GM06990 (cell line): ENCODE measurements at regions not wholly inside any gene's neighbourhood (a gene's known extent, or its start where the extent isn't known, plus 50 kb on each side); places are given as distances from the start of the nearest gene placed in this dataset.

Experiments used
- DNase-seq: peaks from one replicate; pipeline ENCODE4 v3.0.0-alpha.2; 2011; ENCODE audit not compliant: insufficient read length; ENCODE audit errors: extremely low read depth
- H3K27me3 ChIP-seq: replicated peaks from 2 replicates; pipeline ENCODE4 v1.6.0; 2011; ENCODE audit warnings: low read length; ENCODE audit not compliant: control insufficient read depth, insufficient read depth
- H3K36me3 ChIP-seq: 2 replicates; pipeline ENCODE4 v1.5.1; 2011; ENCODE audit warnings: low read length; ENCODE audit not compliant: control insufficient read depth, insufficient read depth
- H3K4me3 ChIP-seq: replicated peaks from 2 replicates; pipeline ENCODE4 v1.5.1; 2011; ENCODE audit warnings: low read depth, mild to moderate bottlenecking, control low read depth, low read length
- TF ChIP-seq, protein P1 (sequence below): IDR thresholded peaks from 2 replicates; pipeline ENCODE4 v1.5.1; 2011; ENCODE audit warnings: low read length, control low read depth, mild to moderate bottlenecking, inconsistent platforms; ENCODE audit not compliant: insufficient read depth, poor library complexity, severe bottlenecking

GRCh38 chr18:60445341-60445740 is 72.8 kb upstream of the MC4R start:
- no peak for DNase-seq
- no peak overlapping the region for H3K4me3 ChIP-seq
- H3K27me3 ChIP-seq: no peaks in the 10 kb centered on the region
- TF ChIP-seq, protein P1, sequence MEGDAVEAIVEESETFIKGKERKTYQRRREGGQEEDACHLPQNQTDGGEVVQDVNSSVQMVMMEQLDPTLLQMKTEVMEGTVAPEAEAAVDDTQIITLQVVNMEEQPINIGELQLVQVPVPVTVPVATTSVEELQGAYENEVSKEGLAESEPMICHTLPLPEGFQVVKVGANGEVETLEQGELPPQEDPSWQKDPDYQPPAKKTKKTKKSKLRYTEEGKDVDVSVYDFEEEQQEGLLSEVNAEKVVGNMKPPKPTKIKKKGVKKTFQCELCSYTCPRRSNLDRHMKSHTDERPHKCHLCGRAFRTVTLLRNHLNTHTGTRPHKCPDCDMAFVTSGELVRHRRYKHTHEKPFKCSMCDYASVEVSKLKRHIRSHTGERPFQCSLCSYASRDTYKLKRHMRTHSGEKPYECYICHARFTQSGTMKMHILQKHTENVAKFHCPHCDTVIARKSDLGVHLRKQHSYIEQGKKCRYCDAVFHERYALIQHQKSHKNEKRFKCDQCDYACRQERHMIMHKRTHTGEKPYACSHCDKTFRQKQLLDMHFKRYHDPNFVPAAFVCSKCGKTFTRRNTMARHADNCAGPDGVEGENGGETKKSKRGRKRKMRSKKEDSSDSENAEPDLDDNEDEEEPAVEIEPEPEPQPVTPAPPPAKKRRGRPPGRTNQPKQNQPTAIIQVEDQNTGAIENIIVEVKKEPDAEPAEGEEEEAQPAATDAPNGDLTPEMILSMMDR: no peak
- H3K36me3 ChIP-seq: no peaks in the 10 kb centered on the region

- TF ChIP-seq, protein P1: no peak
- no peak for DNase-seq
- H3K4me3 ChIP-seq: no peak overlapping the region
- H3K36me3 ChIP-seq: no peaks in the 10 kb centered on the region
- H3K27me3 ChIP-seq: no peaks in the 10 kb centered on the region
Observed at GRCh38 chr18:60446821-60447220, 74.2 kb upstream of the MC4R start.

DNA sequence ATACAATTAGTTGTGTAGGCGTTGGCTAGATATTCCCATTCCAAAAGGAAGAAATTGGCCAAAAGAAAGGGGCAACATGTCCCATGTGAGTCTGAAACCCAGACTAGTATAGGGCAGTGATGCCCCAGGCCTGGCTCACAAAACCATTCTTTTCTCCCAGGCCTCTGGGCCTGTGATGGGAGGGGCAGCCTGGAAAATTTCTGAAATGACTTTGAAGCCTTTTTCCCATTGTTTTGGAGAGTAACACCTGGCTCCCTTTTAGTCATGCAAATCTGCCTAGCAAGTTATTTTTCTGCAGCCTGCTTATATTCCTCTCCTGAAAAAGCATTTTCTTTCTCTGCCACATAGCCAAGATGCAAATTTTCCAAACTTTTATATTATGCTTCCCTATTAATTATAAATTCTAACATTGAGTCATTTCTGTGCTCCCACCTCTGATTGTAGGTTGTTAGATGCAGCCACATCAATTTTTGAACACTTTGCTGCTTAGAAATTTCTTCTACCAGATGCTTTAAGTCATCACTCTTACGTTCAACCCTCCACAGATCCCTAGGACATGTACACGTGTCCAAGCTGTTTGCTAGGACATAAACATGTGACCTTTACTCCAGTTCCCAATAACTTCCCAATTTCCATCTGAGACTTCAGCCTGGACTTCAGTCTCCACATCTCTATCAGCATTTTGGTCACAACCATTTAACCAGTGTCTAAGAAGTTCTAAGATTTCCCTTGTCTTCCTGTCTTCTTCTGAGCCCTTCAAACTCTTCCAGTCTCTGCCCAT is 76.1 kb upstream of the MC4R start:
- Histone ChIP-seq H3K36me3 (no peaks in the 10 kb centered on the region), H3K4me3 (no peak overlapping the region)

DNA sequence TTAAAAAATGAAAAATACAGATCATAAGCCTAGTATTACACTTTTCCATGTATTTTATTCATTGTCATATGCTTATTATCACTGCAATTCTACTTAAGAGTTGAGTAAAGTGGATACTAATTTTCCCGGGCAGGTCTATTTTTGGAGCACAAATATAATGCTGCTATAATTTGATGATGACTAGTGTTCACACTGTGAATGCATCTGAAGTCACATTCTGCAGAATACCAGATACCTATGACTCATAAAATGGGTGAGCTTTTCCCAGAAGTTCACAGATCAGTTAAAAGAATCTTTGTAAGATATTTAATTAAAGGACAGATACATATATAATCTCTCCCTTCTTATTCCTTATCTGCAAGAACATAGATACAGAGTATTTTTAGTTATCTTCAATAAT is 79.8 kb upstream of the MC4R start:
- no peaks in the 10 kb centered on the region for H3K36me3 ChIP-seq
- H3K4me3 ChIP-seq: no peak overlapping the region
- TF ChIP-seq, protein P1: no peak
- no peak for DNase-seq
- no peaks in the 10 kb centered on the region for H3K27me3 ChIP-seq

More for the DNA sequence above, 76.1 kb upstream of the MC4R start:
- no peak for DNase-seq
- TF ChIP-seq, protein P1: no peak
- H3K27me3 ChIP-seq: no peaks in the 10 kb centered on the region

DNA sequence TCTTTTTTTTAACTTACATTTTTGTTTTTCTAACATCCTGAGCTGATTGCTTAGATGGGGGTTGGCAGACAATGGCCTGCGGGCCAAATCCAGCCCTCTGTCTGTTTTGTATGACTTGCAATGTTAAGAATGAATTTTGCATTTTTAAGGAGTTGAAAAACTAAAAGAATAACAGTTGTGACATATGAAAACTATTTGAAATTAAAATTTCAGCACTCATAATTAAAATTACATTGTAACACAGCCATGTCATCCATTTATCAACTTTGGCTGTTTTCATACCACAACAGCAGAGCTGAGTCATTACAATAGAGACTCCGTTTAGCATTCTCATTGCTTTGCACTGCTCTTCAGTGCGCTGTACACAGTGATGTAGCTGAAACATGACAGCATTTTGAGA is 94.1 kb upstream of the MC4R start:
- no peaks in the 10 kb centered on the region for H3K27me3 ChIP-seq
- no peaks in the 10 kb centered on the region for H3K36me3 ChIP-seq
- DNase-seq: no peak
- H3K4me3 ChIP-seq: no peak overlapping the region
- TF ChIP-seq, protein P1: no peak
